Fibroblast of villous mesenchyme (primary cell): ENCODE measurements at regions not wholly inside any gene's neighbourhood (a gene's known extent, or its start where the extent isn't known, plus 50 kb on each side); places are given as distances from the start of the nearest gene placed in this dataset. TPM values are rescaled to one million over a fixed set of nuclear protein-coding genes. Genes with fewer than 3 reads are reported as not detected.
A peak's percentile ranks its signal among the peaks of the same experiment; 100 is the strongest.

Experiments
- DNase-seq: peaks from one replicate; pipeline ENCODE4 v3.0.0-alpha.2; 2010; ENCODE audit warnings: low read depth
- H3K4me3 ChIP-seq: 2 replicates; pipeline ENCODE4 v1.5.1; 2011; ENCODE audit warnings: low read depth, mild to moderate bottlenecking, low read length
- small RNA-seq: library from RNA; depleted of rRNA; stranded (forward); fragments of <200 nt; gene quantifications from one replicate; pipeline ENCODE3, GENCODE V24; 2012
- TF ChIP-seq, protein P1 (sequence below): IDR thresholded peaks from 2 replicates; pipeline ENCODE4 v1.5.1; 2012; ENCODE audit warnings: low read depth, mild to moderate bottlenecking, low read length; ENCODE audit not compliant: insufficient read depth

DNA sequence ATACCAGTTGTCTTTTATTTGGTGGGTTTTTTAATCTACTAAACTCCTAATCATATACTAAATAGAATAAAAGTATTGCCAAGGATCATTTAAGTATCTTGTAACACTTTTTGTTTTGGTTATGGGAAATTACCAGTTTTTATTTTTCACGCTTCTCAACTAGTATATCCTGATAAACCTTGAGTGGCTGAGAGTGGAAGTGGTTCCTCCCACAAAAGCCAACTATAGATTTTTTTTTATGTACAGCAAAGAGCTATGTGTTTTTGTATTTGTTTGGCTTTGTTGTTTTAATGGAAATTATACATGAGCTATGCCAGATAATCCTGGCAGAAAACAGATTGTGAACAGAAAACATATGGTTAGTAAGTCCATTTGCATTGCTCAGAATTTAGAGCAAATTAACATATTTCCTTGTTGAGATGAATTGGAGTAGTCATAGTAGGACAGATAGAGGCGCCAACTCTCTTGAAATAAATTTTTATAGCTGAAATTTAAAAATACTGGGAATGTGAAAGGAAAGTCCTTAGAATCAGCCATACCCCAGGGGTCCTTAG is 60.9 kb upstream of the PSMA6 start:
- TF ChIP-seq, protein P1, sequence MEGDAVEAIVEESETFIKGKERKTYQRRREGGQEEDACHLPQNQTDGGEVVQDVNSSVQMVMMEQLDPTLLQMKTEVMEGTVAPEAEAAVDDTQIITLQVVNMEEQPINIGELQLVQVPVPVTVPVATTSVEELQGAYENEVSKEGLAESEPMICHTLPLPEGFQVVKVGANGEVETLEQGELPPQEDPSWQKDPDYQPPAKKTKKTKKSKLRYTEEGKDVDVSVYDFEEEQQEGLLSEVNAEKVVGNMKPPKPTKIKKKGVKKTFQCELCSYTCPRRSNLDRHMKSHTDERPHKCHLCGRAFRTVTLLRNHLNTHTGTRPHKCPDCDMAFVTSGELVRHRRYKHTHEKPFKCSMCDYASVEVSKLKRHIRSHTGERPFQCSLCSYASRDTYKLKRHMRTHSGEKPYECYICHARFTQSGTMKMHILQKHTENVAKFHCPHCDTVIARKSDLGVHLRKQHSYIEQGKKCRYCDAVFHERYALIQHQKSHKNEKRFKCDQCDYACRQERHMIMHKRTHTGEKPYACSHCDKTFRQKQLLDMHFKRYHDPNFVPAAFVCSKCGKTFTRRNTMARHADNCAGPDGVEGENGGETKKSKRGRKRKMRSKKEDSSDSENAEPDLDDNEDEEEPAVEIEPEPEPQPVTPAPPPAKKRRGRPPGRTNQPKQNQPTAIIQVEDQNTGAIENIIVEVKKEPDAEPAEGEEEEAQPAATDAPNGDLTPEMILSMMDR: no peak
- no peak for DNase-seq
- H3K4me3 ChIP-seq: no peak overlapping the region

DNA sequence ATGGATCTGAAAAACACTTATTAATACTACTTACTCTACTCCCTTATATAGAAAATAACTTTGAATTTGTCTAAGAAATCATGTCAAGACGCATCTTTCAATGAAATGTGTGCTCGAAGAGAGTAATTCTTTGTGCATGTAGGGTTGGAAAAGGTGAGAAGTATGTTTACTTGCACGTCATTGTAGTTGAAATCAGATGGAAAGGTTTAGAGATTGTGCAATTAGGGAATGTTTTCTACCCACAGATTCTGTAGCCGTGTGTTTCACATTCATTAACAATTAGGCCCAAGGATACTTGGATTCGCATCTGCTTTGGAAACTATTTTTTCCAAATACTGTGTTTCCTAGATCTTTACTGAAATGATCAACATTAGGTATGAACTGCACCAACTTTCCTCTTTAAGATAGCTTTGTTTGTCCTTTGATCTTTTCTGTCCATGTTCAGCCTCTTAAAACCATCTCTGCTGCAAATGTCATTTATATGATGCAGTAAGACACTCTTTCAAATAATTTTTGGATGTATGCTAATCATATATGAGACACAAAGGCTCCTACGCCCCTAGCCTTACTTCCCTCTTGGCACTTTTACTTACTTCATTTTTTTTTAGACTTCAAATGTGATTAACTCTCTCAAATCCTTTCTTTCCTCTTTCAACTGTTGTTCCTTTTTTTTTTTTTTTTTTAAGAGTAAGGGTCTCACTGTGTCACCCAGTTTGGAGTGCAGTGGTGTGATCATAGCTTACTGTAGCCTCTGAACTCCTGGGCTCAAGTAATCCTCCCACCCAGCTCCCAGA is 58.0 kb upstream of the PSMA6 start:
- TF ChIP-seq, protein P1: no peak
- DNase-seq: peak; percentile 76
- H3K4me3 ChIP-seq: no peak overlapping the region

DNA sequence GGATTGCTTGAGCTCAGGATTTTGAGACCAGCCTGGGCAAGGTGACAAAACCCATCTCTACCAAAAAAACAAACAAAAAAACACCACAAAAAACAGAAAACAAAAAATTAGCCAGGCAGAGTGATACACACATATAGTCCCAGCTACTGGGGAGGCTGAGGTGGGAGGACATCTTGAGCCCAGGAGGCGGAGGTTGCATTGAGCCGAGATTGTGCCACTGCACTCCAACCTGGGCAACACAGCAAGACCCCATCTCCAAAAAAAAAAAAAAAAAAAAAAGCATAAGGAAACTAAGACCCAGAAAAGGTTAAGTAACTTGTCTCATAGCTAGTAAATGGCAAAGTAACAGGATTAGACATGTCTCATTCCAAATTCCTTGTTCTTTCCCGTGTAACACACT is 56.3 kb upstream of the PSMA6 start:
- TF ChIP-seq, protein P1: no peak
- no peak overlapping the region for H3K4me3 ChIP-seq
- no peak for DNase-seq

DNA sequence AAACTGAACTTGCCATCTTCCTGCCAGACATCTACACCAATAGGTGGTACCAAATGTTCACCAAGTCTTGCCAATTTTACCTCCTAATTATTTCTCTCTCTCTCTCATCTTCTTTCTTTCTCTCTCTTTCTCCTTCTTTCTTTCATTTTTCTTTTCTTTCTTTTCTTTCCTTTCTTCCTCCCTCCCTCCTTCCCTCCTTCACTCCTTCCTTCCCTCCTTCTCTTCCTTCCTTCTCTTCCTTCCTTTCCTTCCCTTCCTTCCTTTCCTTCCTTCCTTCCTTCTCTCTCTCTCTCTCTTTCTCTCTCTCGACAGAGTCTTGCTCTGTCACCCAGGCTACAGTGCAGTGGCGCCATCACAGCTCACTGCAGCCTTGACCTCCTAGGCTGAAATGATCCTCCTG is 55.4 kb upstream of the PSMA6 start:
- H3K4me3 ChIP-seq: no peak overlapping the region
- no peak for DNase-seq
- TF ChIP-seq, protein P1: no peak

DNA sequence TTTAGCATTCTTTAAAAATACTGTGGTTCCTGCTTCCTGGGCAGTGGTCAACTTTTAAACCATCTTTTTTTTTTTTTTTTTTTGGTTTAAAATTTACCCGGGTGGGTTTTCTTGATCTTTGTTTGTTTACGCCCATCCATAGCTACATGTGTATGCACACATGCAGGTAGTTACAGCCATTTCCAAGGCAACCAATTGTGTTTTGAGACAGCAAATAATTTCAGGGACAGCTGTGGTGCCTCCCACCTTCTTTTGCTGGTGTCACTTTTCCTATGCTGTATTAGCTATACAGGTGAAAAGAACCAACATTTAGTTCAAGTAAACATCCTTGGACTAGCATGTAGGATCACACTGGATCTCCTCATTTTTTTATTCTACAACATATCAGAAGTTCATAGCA is 52.0 kb upstream of the PSMA6 start:
- H3K4me3 ChIP-seq: no peak overlapping the region
- DNase-seq: no peak
- TF ChIP-seq, protein P1: no peak

Small RNA genes lying in the stretch of these regions (small RNA-seq; reads per million reads assigned to genes)
- not detected for gene MRPL57P8
